Prostate gland (tissue), 2 donors: ENCODE measurements at regions not wholly inside any gene's neighbourhood (a gene's known extent, or its start where the extent isn't known, plus 50 kb on each side); places are given as distances from the start of the nearest gene placed in this dataset.

Experiments used
- POLR2A ChIP-seq: fragments of 450-650 bp; IDR thresholded peaks from one replicate; pipeline ENCODE4 v1.6.1; 2016; ENCODE audit warnings: antibody characterized with exemption, mild to moderate bottlenecking
- TF ChIP-seq, protein P1 (sequence below), 4 experiments: fragments of 200-600 bp in 2 of 4; fragments of 450-650 bp in 2 of 4; sonication (generic) in 2 of 4; IDR thresholded peaks; 1 replicate in 3 of 4; 2 replicates in 1 of 4; pipeline ENCODE4 v1.5.1; 2016 to 2019; ENCODE audit warnings: antibody characterized with exemption in 4 of 4, mild to moderate bottlenecking in 2 of 4, moderate library complexity in 2 of 4

DNA sequence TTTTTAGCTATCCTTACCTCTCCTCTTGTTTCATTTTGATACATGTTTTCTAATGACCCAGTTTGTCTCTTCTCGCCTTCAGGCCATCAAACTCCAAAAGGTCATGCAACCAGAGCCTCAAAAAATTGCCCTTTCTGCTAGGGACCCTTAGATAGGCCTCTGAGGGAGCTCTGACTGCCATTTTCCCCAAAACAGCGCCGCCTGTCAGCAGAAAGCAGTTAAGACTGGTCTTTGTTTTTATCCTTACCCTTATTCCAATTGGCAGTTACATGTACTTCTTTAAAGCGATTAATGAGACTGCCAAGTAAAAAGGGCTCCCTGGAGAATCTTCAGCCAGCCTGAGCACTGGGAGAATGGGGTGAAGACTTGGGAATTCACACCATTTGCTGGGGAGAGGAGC lies 55.1 kb upstream of the RIT2 start:
- TF ChIP-seq POLR2A = no peak
- TF ChIP-seq, protein P1, sequence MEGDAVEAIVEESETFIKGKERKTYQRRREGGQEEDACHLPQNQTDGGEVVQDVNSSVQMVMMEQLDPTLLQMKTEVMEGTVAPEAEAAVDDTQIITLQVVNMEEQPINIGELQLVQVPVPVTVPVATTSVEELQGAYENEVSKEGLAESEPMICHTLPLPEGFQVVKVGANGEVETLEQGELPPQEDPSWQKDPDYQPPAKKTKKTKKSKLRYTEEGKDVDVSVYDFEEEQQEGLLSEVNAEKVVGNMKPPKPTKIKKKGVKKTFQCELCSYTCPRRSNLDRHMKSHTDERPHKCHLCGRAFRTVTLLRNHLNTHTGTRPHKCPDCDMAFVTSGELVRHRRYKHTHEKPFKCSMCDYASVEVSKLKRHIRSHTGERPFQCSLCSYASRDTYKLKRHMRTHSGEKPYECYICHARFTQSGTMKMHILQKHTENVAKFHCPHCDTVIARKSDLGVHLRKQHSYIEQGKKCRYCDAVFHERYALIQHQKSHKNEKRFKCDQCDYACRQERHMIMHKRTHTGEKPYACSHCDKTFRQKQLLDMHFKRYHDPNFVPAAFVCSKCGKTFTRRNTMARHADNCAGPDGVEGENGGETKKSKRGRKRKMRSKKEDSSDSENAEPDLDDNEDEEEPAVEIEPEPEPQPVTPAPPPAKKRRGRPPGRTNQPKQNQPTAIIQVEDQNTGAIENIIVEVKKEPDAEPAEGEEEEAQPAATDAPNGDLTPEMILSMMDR (IDR thresholded peaks at IDR 0.05) = no peak
